ENCODE measurements at regions not wholly inside any gene's neighbourhood (a gene's known extent, or its start where the extent isn't known, plus 50 kb on each side); places are given as distances from the start of the nearest gene placed in this dataset.

- DNase-seq (ENCODE audit: low read depth in 2 of 2, low spot score in 1 of 2): no peak
Measured at GRCh38 chr22:23522623-23523251, 57.4 kb downstream of the IGLL1 start.

DNA sequence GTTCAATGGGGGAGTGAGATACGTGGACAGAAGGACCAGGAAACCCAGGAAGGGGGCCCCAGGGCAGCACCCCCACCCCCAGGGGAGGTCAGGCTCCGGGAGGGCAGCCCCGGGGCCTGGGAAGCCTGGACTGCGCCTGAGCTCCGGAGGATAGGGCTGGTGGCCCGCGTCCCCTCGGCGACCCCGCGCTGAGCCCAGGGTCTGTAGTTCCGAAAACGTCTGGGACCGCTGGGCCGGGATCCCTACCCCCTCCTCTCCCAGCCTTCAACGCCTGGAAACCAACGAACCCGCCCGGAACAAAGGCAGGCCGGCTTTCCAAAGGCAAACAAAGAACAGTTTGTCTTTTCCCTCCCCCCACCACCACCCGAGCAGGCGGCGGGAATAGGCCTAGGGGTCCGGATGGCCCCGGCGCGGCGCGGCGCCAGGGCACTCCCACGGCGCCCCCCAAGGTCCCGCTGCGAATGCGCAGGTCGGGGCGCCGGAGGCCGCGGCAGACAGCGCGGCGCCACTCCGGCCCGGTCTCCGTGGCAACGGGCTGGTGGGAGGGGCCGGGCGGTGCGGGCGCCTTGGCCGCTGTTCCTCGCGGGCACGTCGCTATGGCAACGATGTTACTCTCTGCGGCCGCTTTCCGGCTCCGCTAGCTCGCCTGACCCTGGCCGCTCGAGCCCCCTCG, 58.5 kb downstream of the IGLL1 start:
- peak; percentile 19 to 51 for DNase-seq (ENCODE audit: low read depth in 2 of 2, low spot score in 1 of 2)

- no peak for DNase-seq (ENCODE audit: low read depth in 2 of 2, low spot score in 1 of 2)
Measured at GRCh38 chr22:23520863-23521440, 59.1 kb downstream of the IGLL1 start.

DNA sequence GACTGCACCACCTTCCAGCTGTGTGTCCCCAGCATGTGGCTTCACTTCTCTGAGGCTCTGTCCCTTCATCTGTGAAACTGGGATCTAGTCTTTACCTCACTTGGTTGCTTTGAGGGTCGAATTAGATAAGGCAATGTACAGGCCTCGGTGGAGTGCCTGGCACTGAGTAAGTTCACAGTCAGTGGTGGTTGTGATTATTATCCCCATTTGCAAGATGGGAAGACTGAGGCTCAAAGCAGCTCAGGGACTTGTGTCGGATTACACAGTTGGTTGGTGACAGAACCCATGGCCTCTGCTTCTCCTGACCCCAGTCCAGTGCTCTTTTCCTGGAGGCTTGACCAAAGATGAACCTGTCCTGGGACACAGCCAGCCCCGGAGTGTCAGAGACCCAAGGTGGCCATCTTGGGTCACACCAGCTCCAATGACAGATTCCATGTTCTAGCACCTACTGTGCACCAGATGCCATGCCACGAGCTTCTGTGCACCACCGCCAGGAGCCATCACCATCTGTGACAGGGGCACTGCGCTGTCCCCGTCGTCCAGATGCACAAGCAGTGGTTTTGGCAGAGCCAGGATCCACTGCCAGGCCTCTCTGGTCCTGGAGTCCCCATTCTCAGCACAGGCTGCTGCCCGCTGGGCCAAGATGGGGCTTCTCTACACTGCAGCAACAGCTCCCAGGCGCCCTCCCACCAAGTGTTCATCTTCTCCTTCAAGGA, 60.5 kb downstream of the IGLL1 start:
- DNase-seq (ENCODE audit: low read depth in 2 of 2, low spot score in 1 of 2): no peak

DNA sequence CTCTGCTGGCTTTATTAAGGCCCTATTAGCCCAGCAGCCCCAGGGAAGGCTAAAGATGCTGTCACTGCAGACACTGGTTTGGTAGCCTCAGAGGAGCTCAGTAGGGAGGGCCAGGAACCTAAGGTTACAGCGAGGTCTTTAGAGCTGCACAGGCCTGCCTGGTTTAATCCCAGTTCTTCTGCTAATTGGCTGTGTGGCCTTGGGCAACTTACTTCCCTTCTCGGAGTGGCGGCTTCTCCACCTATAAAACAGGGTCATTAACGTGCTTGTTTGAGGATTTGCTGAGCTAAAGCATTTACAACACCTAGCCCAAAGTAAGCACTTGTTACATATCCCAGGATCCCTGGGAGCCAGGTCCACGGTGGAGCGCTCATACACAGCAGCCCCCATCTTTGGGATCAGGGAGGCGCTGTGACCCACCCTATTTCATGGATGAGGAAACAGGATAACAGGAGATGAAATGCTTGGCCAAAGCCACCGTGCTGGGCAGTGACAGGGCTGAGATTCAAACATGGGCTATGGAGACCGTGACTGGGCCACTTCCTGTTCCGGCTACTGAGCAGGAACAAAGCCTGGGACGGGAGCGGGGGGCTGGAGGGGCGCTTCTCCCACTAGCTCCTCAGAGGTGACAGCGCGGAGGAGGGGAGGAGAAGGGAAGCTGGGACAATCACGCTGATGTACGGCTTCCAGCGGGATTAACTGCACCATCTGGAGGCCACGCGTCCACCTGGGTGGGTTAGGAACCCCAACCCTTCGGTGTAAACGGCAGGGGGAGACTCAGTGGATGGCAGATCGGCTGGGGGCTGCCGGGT, 61.5 kb downstream of the IGLL1 start:
- DNase-seq (ENCODE audit: low read depth in 2 of 2, low spot score in 1 of 2): no peak

DNA sequence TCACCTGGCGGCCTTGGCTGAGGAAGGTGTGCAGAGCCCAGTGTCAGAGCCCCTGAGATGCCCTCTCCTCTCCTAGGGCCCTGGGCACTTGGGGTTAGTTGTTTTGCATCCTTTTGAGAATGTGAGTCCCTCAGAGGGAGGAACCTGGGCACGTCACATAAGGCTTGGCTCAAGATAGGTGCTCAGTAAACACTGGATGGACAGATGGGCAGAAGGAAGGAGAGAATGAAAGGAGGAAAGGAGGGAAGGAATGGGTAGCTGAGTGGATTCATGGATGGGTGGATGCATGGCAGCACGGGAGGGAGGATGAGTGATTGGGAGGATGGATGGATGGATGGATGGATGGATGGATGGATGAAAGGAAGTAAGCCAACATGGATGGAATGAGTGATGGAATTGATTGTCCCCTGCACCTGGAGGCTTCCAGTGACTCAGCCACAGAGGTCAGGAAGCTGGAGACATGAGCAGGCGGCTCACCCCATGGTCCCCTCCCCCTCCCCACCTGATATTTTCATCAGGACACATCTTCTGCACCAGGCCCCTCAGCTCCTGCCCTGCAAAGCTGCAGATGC, 62.2 kb downstream of the IGLL1 start:
- DNase-seq (ENCODE audit: low read depth in 2 of 2, low spot score in 1 of 2): no peak

GRCh38 chr22:23516304-23516703, 63.8 kb downstream of the IGLL1 start:
- no peak for DNase-seq (ENCODE audit: low read depth in 2 of 2, low spot score in 1 of 2)

DNA sequence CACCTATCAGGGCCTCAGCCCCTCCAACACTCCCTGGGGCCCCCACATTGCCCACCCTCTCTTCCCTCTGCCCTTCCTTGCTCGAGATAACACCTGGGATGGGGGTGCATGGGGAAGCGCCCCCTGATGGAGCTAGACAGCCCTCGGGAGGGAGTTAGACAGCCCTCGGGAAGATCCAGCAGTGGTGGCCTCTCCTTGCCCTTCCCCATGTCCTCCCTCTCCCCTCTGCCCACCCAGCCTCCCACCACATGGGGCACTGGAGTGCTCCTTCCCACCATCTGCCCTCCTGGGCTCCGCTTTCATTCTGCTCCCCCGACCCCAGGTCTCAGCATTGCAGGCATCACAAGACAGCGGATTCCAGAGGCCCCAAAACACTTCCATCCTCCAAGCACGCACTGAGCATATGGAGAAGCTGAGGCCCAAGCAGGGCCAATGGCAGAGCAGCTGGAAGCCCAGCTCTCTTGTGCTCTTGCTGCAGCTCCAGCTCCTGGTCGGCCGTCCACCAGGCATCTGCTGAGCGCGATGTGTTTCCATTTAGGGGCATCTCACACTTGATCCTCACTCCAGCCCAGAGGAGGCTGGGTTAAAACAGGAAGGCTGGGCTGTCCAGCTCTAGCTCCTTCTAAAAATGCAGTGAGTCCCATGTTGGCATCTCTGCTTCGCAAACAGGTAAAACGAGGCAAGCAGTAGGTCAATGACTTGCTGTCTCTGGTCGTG, 65.6 kb downstream of the IGLL1 start:
- no peak for DNase-seq (ENCODE audit: low read depth in 2 of 2, low spot score in 1 of 2)

GRCh38 chr22:23513705-23514104, 66.4 kb downstream of the IGLL1 start:
- no peak for DNase-seq (ENCODE audit: low read depth in 2 of 2, low spot score in 1 of 2)

GRCh38 chr22:23513133-23513532, 67.0 kb downstream of the IGLL1 start:
- DNase-seq (ENCODE audit: low read depth in 2 of 2, low spot score in 1 of 2): no peak

GRCh38 chr22:23512721-23513120, 67.4 kb downstream of the IGLL1 start:
- no peak for DNase-seq (ENCODE audit: low read depth in 2 of 2, low spot score in 1 of 2)

DNA sequence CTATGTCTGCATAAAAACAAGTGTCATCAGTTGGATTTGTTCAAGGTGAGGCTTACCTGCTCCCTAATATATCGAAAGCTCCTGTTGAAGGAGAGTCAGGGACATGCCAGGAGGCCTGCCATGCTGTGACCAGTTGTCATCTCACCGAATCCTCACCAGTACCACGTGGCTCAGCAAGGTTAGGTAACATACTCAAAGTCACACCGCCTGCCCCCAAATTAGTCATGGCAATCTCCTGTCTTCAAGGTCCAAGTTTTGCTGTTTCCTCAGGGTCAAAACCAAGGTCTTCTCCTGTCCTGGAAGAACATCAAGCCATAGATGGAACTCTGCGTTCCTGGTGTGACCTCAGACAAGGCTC, 67.8 kb downstream of the IGLL1 start:
- DNase-seq (ENCODE audit: low read depth in 2 of 2, low spot score in 1 of 2): no peak

DNA sequence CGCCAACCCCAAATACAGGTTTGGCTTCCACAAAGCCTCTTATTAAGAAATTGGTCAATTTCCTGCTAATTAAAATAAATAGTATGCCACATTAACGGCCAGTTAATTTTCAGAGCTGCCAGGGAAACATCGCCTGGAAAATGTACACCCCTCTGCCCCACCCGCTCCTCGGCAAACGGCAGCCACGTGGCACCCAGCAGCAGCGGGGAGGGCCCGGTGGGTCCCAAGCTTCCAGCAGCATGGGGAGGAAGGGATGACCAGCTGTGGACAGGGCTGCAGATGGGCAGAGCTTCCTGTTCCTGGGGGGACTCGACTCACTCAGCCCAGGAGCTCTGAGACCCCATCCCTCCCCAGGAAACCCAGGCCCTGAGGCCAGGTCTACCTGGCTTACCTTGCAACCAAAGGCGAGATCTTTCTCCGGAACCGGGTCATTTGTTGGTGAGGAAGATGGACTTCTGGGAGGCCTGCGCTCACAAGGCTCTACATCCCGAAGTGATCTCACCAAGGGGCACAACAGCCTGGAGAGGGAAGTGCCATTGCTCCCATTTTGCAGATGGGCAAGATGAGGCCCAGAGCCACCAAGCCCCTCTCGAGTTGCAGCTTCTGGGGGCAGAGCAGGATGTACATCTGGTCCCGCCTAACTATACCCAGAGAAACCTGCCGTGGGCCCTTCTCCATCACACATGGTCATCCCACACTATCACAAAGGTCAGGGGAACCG, 68.3 kb downstream of the IGLL1 start:
- DNase-seq (ENCODE audit: low read depth in 2 of 2, low spot score in 1 of 2): no peak

DNA sequence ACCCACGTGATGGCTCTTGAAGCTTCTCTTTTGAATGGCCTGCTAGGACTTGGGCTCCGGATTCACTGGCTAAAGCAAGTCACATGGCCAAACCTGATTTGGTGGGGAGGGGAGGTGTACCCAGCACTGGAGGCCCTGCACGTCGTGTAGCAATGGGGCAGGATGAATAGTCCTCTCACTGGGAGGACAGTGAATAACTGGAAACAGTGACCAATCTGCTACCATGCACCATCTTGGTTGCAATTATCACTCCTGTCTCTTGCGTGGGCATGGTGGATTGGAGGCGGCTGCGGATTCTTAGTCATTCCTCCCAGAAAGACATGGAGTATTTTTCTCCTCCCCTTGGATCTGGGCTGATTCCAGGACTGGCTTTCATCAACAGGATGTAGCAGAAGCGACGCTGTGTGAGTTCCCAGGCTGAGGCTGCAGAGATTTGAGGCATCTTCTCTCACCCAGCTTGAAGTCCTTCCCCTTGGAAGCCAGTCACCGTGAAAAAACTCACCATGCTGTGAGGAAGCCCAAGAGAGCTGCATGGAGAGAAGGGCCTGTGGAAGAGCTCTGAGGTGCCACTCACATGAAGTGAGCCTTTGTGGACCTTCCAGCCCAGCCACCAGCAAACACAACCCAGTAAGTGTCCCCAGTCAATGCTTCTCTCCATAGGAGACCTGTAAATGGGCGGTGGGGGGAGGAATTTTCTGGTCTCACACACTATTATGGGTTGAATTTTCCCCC, 70.4 kb downstream of the IGLL1 start:
- no peak for DNase-seq (ENCODE audit: low read depth in 2 of 2, low spot score in 1 of 2)

DNA sequence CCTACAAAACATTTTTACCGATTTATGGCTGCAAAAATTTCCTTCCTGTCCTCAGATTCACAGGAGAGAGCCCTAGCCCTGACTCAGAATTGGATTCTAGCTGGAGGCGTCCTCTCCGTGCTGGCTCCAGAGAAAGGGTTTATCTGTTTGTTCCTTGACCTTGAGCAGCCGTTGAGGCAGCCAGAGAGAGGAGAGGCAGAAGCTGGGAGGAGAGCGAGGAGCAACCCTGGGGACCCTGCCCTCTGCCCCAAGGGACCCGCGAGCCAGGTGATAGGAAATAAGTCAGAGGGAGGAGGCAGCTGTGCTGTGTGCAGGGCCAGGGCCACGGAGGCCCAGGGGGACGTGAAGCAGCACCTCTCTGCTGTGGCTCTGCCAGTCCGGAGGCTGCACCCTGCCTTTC, 75.6 kb downstream of the IGLL1 start:
- DNase-seq (ENCODE audit: low read depth in 2 of 2, low spot score in 1 of 2): no peak

- no peak for DNase-seq (ENCODE audit: low read depth in 2 of 2, low spot score in 1 of 2)
Measured at GRCh38 chr22:23503736-23504440, 76.2 kb downstream of the IGLL1 start.

DNA sequence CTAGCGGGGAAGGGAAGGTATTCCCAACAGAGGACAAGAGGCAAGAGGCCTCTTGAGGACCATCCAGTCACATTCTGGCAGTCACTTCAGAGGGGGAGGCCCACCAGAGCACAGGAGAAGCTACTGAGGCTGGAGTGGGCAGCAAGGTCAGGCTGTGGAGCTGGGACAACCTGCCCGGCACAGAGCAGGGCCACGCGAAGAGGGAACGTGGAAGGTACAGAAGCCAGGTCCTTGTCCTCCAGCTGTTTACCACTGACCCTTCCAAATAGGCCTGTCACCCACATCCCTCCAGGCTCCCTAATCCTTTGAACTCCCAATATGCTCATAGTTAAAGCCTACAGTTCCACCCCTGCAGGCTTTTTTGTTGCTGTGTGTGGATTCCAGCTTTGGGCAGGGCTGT, 76.9 kb downstream of the IGLL1 start:
- DNase-seq (ENCODE audit: low read depth in 2 of 2, low spot score in 1 of 2): no peak

- no peak for DNase-seq (ENCODE audit: low read depth in 2 of 2, low spot score in 1 of 2)
Measured at GRCh38 chr22:23501708-23502107, 78.4 kb downstream of the IGLL1 start.

- no peak for DNase-seq (ENCODE audit: low read depth in 2 of 2, low spot score in 1 of 2)
Measured at GRCh38 chr22:23501261-23501619, 78.8 kb downstream of the IGLL1 start.
